ENCODE measurements at regions not wholly inside any gene's neighbourhood (a gene's known extent, or its start where the extent isn't known, plus 50 kb on each side); places are given as distances from the start of the nearest gene placed in this dataset.
A peak's percentile ranks its signal among the peaks of the same experiment; 100 is the strongest.

GRCh38 chr5:51829230-51829629 is 446.0 kb downstream of the ISL1 start:
- Histone ChIP-seq H3K4me3 (ENCODE audit: low read length) (no peak overlapping the region), H3K4me2 (ENCODE audit: low read length) (no peak overlapping the region), H3F3A (ENCODE audit: insufficient read depth, low read length, poor library complexity, severe bottlenecking) (no peaks in the 10 kb centered on the region), H3K27me3 (ENCODE audit: insufficient read depth, low read depth, low read length) (no peaks in the 10 kb centered on the region), H2AFZ (ENCODE audit: low read depth, low read length) (no peak overlapping the region), H3K36me3 (ENCODE audit: insufficient read depth, low read length) (no peaks in the 10 kb centered on the region), H3K79me2 (replicated peaks; ENCODE audit: insufficient read depth, low read length) (no peaks in the 10 kb centered on the region), H3K27ac (ENCODE audit: low read length) (no peak overlapping the region), H4K20me1 (ENCODE audit: insufficient read depth) (no peaks in the 10 kb centered on the region), H3K9me2 (ENCODE audit: insufficient read depth, low read length) (no peaks in the 10 kb centered on the region), H3K9me3 (ENCODE audit: low read length) (no peaks in the 10 kb centered on the region), H3K9ac (ENCODE audit: low read length) (no peak overlapping the region)
- no peak for TF ChIP-seq SMC3 (conservative IDR thresholded peaks at IDR 0.05; ENCODE audit: poor library complexity)
- no peak for TF ChIP-seq EZH2 (IDR thresholded peaks at IDR 0.05; ENCODE audit: borderline replicate concordance, insufficient read depth, low read length, poor library complexity, severe bottlenecking)
- TF ChIP-seq CTCF (IDR thresholded peaks at IDR 0.05; ENCODE audit: poor library complexity, severe bottlenecking) = no peak
- TF ChIP-seq MXI1 (conservative IDR thresholded peaks at IDR 0.05; ENCODE audit: poor library complexity, severe bottlenecking) = no peak
- TF ChIP-seq REST (IDR thresholded peaks at IDR 0.05; ENCODE audit: borderline replicate concordance) = no peak
- no peak for TF ChIP-seq TAF1 (IDR thresholded peaks at IDR 0.05; ENCODE audit: low read depth)
- TF ChIP-seq RAD21 (conservative IDR thresholded peaks at IDR 0.05) = no peak
- no peak for TF ChIP-seq EP300 (conservative IDR thresholded peaks at IDR 0.05; ENCODE audit: poor library complexity, severe bottlenecking)
- TF ChIP-seq POLR2AphosphoS5 (IDR thresholded peaks at IDR 0.05) = no peak

GRCh38 chr5:51829691-51830090 is 446.4 kb downstream of the ISL1 start:
- no peaks in the 10 kb centered on the region for H3K27me3 ChIP-seq (ENCODE audit: insufficient read depth, low read depth, low read length)
- no peaks in the 10 kb centered on the region for H3F3A ChIP-seq (ENCODE audit: insufficient read depth, low read length, poor library complexity, severe bottlenecking)
- no peak overlapping the region for H3K9ac ChIP-seq (ENCODE audit: low read length)
- H3K4me2 ChIP-seq (ENCODE audit: low read length) = no peak overlapping the region
- H4K20me1 ChIP-seq (ENCODE audit: insufficient read depth) = no peaks in the 10 kb centered on the region
- no peaks in the 10 kb centered on the region for H3K79me2 ChIP-seq (replicated peaks; ENCODE audit: insufficient read depth, low read length)
- H3K36me3 ChIP-seq (ENCODE audit: insufficient read depth, low read length) = no peaks in the 10 kb centered on the region
- H3K27ac ChIP-seq (ENCODE audit: low read length) = no peak overlapping the region
- H3K4me3 ChIP-seq (ENCODE audit: low read length) = no peak overlapping the region
- H3K9me2 ChIP-seq (ENCODE audit: insufficient read depth, low read length) = no peaks in the 10 kb centered on the region
- no peak overlapping the region for H2AFZ ChIP-seq (ENCODE audit: low read depth, low read length)
- no peak for TF ChIP-seq POLR2AphosphoS5 (IDR thresholded peaks at IDR 0.05)
- H3K9me3 ChIP-seq (ENCODE audit: low read length) = no peaks in the 10 kb centered on the region

GRCh38 chr5:51832934-51833470 is 449.8 kb downstream of the ISL1 start:
- H3K27ac ChIP-seq (ENCODE audit: low read length) = peak overlapping the region; percentile 63
- no peak overlapping the region for H2AFZ ChIP-seq (ENCODE audit: low read depth, low read length)

More at GRCh38 chr5:51832934-51833470, 449.8 kb downstream of the ISL1 start:
- H4K20me1 ChIP-seq (ENCODE audit: insufficient read depth) = no peaks in the 10 kb centered on the region
- H3K9ac ChIP-seq (ENCODE audit: low read length) = no peak overlapping the region
- H3K4me2 ChIP-seq (ENCODE audit: low read length) = no peak overlapping the region
- H3F3A ChIP-seq (ENCODE audit: insufficient read depth, low read length, poor library complexity, severe bottlenecking) = no peaks in the 10 kb centered on the region
- H3K9me2 ChIP-seq (ENCODE audit: insufficient read depth, low read length) = no peaks in the 10 kb centered on the region
- peak overlapping the region; percentile 31 for H3K4me3 ChIP-seq (ENCODE audit: low read length)
- H3K9me3 ChIP-seq (ENCODE audit: low read length) = no peaks in the 10 kb centered on the region
- H3K27me3 ChIP-seq (ENCODE audit: insufficient read depth, low read depth, low read length) = no peaks in the 10 kb centered on the region
- H3K79me2 ChIP-seq (replicated peaks; ENCODE audit: insufficient read depth, low read length) = no peaks in the 10 kb centered on the region
- no peak for TF ChIP-seq SMC3 (conservative IDR thresholded peaks at IDR 0.05; ENCODE audit: poor library complexity)
- peak; percentile 79 for TF ChIP-seq POLR2AphosphoS5 (IDR thresholded peaks at IDR 0.05)
- TF ChIP-seq TAF1 (IDR thresholded peaks at IDR 0.05; ENCODE audit: low read depth) = no peak
- no peak for TF ChIP-seq EZH2 (IDR thresholded peaks at IDR 0.05; ENCODE audit: borderline replicate concordance, insufficient read depth, low read length, poor library complexity, severe bottlenecking)
- TF ChIP-seq EP300 (conservative IDR thresholded peaks at IDR 0.05; ENCODE audit: poor library complexity, severe bottlenecking) = peak; percentile 91
- no peak for TF ChIP-seq CTCF (IDR thresholded peaks at IDR 0.05; ENCODE audit: poor library complexity, severe bottlenecking)
- TF ChIP-seq RAD21 (conservative IDR thresholded peaks at IDR 0.05) = peak; percentile 27
- no peak for TF ChIP-seq MXI1 (conservative IDR thresholded peaks at IDR 0.05; ENCODE audit: poor library complexity, severe bottlenecking)
- no peak for TF ChIP-seq REST (IDR thresholded peaks at IDR 0.05; ENCODE audit: borderline replicate concordance)
- H3K36me3 ChIP-seq (ENCODE audit: insufficient read depth, low read length) = no peaks in the 10 kb centered on the region
